Cardiac fibroblast (primary cell): ENCODE measurements at regions not wholly inside any gene's neighbourhood (a gene's known extent, or its start where the extent isn't known, plus 50 kb on each side); places are given as distances from the start of the nearest gene placed in this dataset.
"Not testable (repeated sequence)": the region's sequence is repeated elsewhere in the genome, so short reads cannot be mapped to it uniquely, and the experiment has no call there.

ENCODE experiments used
- DNase-seq, 2 donors: peaks; one replicate each; pipeline versions ENCODE4 v3.0.0 to v3.0.0-alpha.2; 2010; ENCODE audit warnings: low read depth in 2 of 2
- H3K4me3 ChIP-seq, 2 donors: replicated peaks in 1 of 2; 1 replicate in 1 of 2; 2 replicates in 1 of 2; pipeline ENCODE4 v1.5.1; 2011; ENCODE audit warnings: low read depth in 2 of 2, low read length in 2 of 2, mild to moderate bottlenecking in 2 of 2, moderate library complexity in 1 of 2
- CTCF ChIP-seq: IDR thresholded peaks from one replicate; pipeline ENCODE4 v1.5.1; 2011; ENCODE audit warnings: low read depth, mild to moderate bottlenecking, low read length, inconsistent platforms

GRCh38 chr17:72191921-72192799 lies 71.3 kb downstream of the SOX9 start:
- peak; percentile 56 to 96 for DNase-seq
- H3K4me3 ChIP-seq = no peak overlapping the region
- TF ChIP-seq CTCF = no peak

- DNase-seq = peak; percentile 27 to 85
- no peak for TF ChIP-seq CTCF
Observed at GRCh38 chr17:72192800-72193192, 72.0 kb downstream of the SOX9 start.

GRCh38 chr17:72193391-72194106 lies 72.7 kb downstream of the SOX9 start:
- no peak for TF ChIP-seq CTCF
- H3K4me3 ChIP-seq = no peak overlapping the region
- peak; percentile 38 to 78 for DNase-seq

More at GRCh38 chr17:72192800-72193192, 72.0 kb downstream of the SOX9 start:
- H3K4me3 ChIP-seq = no peak overlapping the region

- DNase-seq, H3K4me3 ChIP-seq: not testable (repeated sequence)
Observed at GRCh38 chr17:72194107-72194440, 73.3 kb downstream of the SOX9 start.

- H3K4me3 ChIP-seq = no peak overlapping the region
- TF ChIP-seq CTCF = no peak
- DNase-seq = no peak
Observed at GRCh38 chr17:72199256-72199655, 78.4 kb downstream of the SOX9 start.

GRCh38 chr17:72204742-72205141 lies 83.9 kb downstream of the SOX9 start:
- no peak overlapping the region for H3K4me3 ChIP-seq
- no peak for TF ChIP-seq CTCF
- DNase-seq = no peak

- DNase-seq = no peak
- no peak overlapping the region for H3K4me3 ChIP-seq
- TF ChIP-seq CTCF = no peak
Observed at GRCh38 chr17:72205357-72205756, 84.5 kb downstream of the SOX9 start.
